IMR-90 (cell line): ENCODE measurements at regions not wholly inside any gene's neighbourhood (a gene's known extent, or its start where the extent isn't known, plus 50 kb on each side); places are given as distances from the start of the nearest gene placed in this dataset.

Experiments used
- ATAC-seq: fragments of 200-7000 bp; cut with Tn5 transposase; 2 replicates; pipeline ENCODE4 v1.9.1; 2020; ENCODE audit warnings: low read depth, mild to moderate bottlenecking, moderate library complexity
- BruUV-seq: library from RNA; stranded (reverse); fragments of 400-500 nt; replicated peaks from 2 replicates; lab custom pipeline; 2021; lab: Mats Ljungman, UMichigan
- CTCF ChIA-PET: fragments of 300-600 bp; formaldehyde crosslinking; extraction: SDS; loops from one replicate; lab custom pipeline; 2021; ENCODE audit warnings: antibody characterized with exemption; lab: Yijun Ruan, JAX
- POLR2A ChIA-PET: fragments of 300-600 bp; sonication (Branson Sonifier 250); formaldehyde crosslinking; loops from one replicate; lab custom pipeline; 2022; ENCODE audit warnings: antibody characterized with exemption; ENCODE audit not compliant: unreplicated experiment; lab: Charles Lee
- DNase-seq: peaks from one replicate; pipeline ENCODE4 v3.0.0; 2013
- H2AFZ ChIP-seq: replicated peaks from 2 replicates; pipeline ENCODE3; 2013; ENCODE audit warnings: low read length, mild to moderate bottlenecking; ENCODE audit not compliant: poor library complexity
- H2AK5ac ChIP-seq: 2 replicates; pipeline ENCODE4 v1.6.1; 2013; ENCODE audit warnings: low read depth, low read length, inconsistent platforms
- H2AK9ac ChIP-seq: replicated peaks from 2 replicates; pipeline ENCODE3; 2013; ENCODE audit warnings: mild to moderate bottlenecking, low read depth, low read length, moderate library complexity; ENCODE audit not compliant: poor library complexity
- H2BK120ac ChIP-seq: 2 replicates; pipeline ENCODE4 v1.6.1; 2013; ENCODE audit warnings: low read depth, low read length, inconsistent platforms
- H2BK15ac ChIP-seq: 3 replicates; pipeline ENCODE4 v1.6.1; 2013; ENCODE audit warnings: low read depth, low read length, inconsistent platforms
- H2BK20ac ChIP-seq: 2 replicates; pipeline ENCODE4 v1.6.1; 2013; ENCODE audit warnings: low read depth, mild to moderate bottlenecking, inconsistent platforms, low read length, moderate library complexity
- H2BK5ac ChIP-seq: 2 replicates; pipeline ENCODE4 v1.6.1; 2013; ENCODE audit warnings: mild to moderate bottlenecking, low read depth, low read length, inconsistent platforms; ENCODE audit not compliant: poor library complexity, severe bottlenecking
- H3K14ac ChIP-seq: replicated peaks from 2 replicates; pipeline ENCODE4 v1.6.1; 2013; ENCODE audit warnings: low read depth, low read length, inconsistent platforms
- H3K18ac ChIP-seq: 2 replicates; pipeline ENCODE4 v1.6.1; 2013; ENCODE audit warnings: low read depth, low read length, control low read depth
- H3K23ac ChIP-seq: 2 replicates; pipeline ENCODE4 v1.6.1; 2013; ENCODE audit warnings: low read depth, low read length, inconsistent platforms
- H3K27ac ChIP-seq: 2 replicates; pipeline ENCODE4 v1.5.1; 2013; ENCODE audit warnings: mild to moderate bottlenecking, control low read depth, low read length; ENCODE audit not compliant: insufficient read depth
- H3K27me3 ChIP-seq: 2 replicates; pipeline ENCODE4 v1.6.1; 2013; ENCODE audit warnings: low read length; ENCODE audit not compliant: control insufficient read depth, insufficient read depth
- H3K36me3 ChIP-seq: 2 replicates; pipeline ENCODE4 v1.6.1; 2013; ENCODE audit warnings: low read length, mixed read lengths; ENCODE audit not compliant: control insufficient read depth, insufficient read depth
- H3K4ac ChIP-seq: 2 replicates; pipeline ENCODE4 v1.6.1; 2013; ENCODE audit warnings: low read depth, low read length, inconsistent platforms
- H3K4me1 ChIP-seq: 2 replicates; pipeline ENCODE4 v1.6.1; 2013; ENCODE audit warnings: low read length, mixed read lengths; ENCODE audit not compliant: control insufficient read depth, insufficient read depth
- H3K4me2 ChIP-seq: 2 replicates; pipeline ENCODE4 v1.6.1; 2013; ENCODE audit warnings: low read depth, mild to moderate bottlenecking, control low read depth, low read length, moderate library complexity
- H3K4me3 ChIP-seq: 2 replicates; pipeline ENCODE4 v1.5.1; 2013; ENCODE audit warnings: low read depth, mild to moderate bottlenecking, control low read depth, low read length, moderate library complexity; ENCODE audit not compliant: insufficient read depth
- H3K56ac ChIP-seq: 2 replicates; pipeline ENCODE4 v1.6.1; 2013; ENCODE audit warnings: low read length, inconsistent platforms; ENCODE audit not compliant: insufficient read depth; ENCODE audit errors: extremely low read depth
- H3K79me1 ChIP-seq, 2 experiments: 2 replicates each; pipeline ENCODE4 v1.6.1; 2013; ENCODE audit warnings: low read length in 2 of 2, inconsistent platforms in 1 of 2, low read depth in 1 of 2
- H3K9ac ChIP-seq: 2 replicates; pipeline ENCODE4 v1.6.1; 2013; ENCODE audit warnings: low read depth, low read length, control low read depth
- H3K9me1 ChIP-seq: 2 replicates; pipeline ENCODE4 v1.6.1; 2013; ENCODE audit warnings: low read length, inconsistent platforms; ENCODE audit not compliant: insufficient read depth
- H3K9me3 ChIP-seq: 2 replicates; pipeline ENCODE4 v1.6.1; 2013; ENCODE audit warnings: low read length; ENCODE audit not compliant: control insufficient read depth, insufficient read depth
- H4K20me1 ChIP-seq: 2 replicates; pipeline ENCODE4 v1.6.1; 2013; ENCODE audit warnings: low read length, inconsistent platforms; ENCODE audit not compliant: insufficient read depth
- H4K5ac ChIP-seq: 2 replicates; pipeline ENCODE4 v1.6.1; 2013; ENCODE audit warnings: mild to moderate bottlenecking, low read depth, low read length, control low read depth
- H4K8ac ChIP-seq, 2 experiments: 2 replicates each; pipeline ENCODE4 v1.6.1; 2013; ENCODE audit warnings: low read depth in 2 of 2, low read length in 2 of 2, control low read depth in 1 of 2, inconsistent platforms in 1 of 2
- H4K91ac ChIP-seq: 2 replicates; pipeline ENCODE4 v1.6.1; 2013; ENCODE audit warnings: low read depth, low read length, inconsistent platforms; ENCODE audit not compliant: insufficient read depth
- BHLHE40 ChIP-seq: fragments of 150-350 bp; IDR thresholded peaks from 2 replicates; pipeline ENCODE4 v1.6.1; 2016; ENCODE audit warnings: mild to moderate bottlenecking, low read depth, low read length
- CEBPB ChIP-seq: IDR thresholded peaks from 2 replicates; pipeline ENCODE4 v1.6.1; 2012; ENCODE audit warnings: low read depth, low read length, improper control_type of control experiment
- CHD1 ChIP-seq: IDR thresholded peaks from 2 replicates; pipeline ENCODE4 v1.6.1; 2012; ENCODE audit warnings: low read depth, low read length, improper control_type of control experiment
- CTCF ChIP-seq: conservative IDR thresholded peaks from 2 replicates; pipeline ENCODE4 v1.5.1; 2012; ENCODE audit warnings: mild to moderate bottlenecking, low read depth, low read length, improper control_type of control experiment
- ELK1 ChIP-seq: fragments of 150-350 bp; IDR thresholded peaks from 2 replicates; pipeline ENCODE4 v1.6.1; 2016; ENCODE audit warnings: low read depth, mild to moderate bottlenecking, low read length, moderate library complexity, borderline replicate concordance
- FOS ChIP-seq: fragments of 150-350 bp; IDR thresholded peaks from 2 replicates; pipeline ENCODE4 v1.6.1; 2016; ENCODE audit warnings: low read depth, low read length
- MAFK ChIP-seq: IDR thresholded peaks from 2 replicates; pipeline ENCODE4 v1.6.1; 2012; ENCODE audit warnings: low read depth, low read length, improper control_type of control experiment
- MAZ ChIP-seq: IDR thresholded peaks from 2 replicates; pipeline ENCODE4 v1.6.1; 2012; ENCODE audit warnings: low read depth, mild to moderate bottlenecking, low read length, improper control_type of control experiment, moderate library complexity, borderline replicate concordance
- MXI1 ChIP-seq: IDR thresholded peaks from 2 replicates; pipeline ENCODE4 v1.6.1; 2012; ENCODE audit warnings: low read depth, mild to moderate bottlenecking, low read length, moderate library complexity, borderline replicate concordance
- NFE2L2 ChIP-seq: fragments of 150-350 bp; IDR thresholded peaks from 2 replicates; pipeline ENCODE4 v1.6.1; 2016; ENCODE audit warnings: low read depth, mild to moderate bottlenecking, low read length
- POLR2A ChIP-seq: IDR thresholded peaks from 2 replicates; pipeline ENCODE4 v1.6.1; 2012; ENCODE audit warnings: mild to moderate bottlenecking, low read depth, low read length
- RAD21 ChIP-seq: IDR thresholded peaks from 2 replicates; pipeline ENCODE4 v1.6.1; 2012; ENCODE audit warnings: low read length, improper control_type of control experiment
- RCOR1 ChIP-seq: IDR thresholded peaks from 2 replicates; pipeline ENCODE4 v1.6.1; 2012; ENCODE audit warnings: mild to moderate bottlenecking, low read length, improper control_type of control experiment; ENCODE audit not compliant: insufficient replicate concordance
- SMC3 ChIP-seq: fragments of 150-350 bp; IDR thresholded peaks from 2 replicates; pipeline ENCODE4 v1.6.1; 2016; ENCODE audit warnings: low read depth, mild to moderate bottlenecking, antibody characterized with exemption, low read length, moderate library complexity
- USF2 ChIP-seq: fragments of 150-350 bp; IDR thresholded peaks from 2 replicates; pipeline ENCODE4 v1.6.1; 2017; ENCODE audit warnings: mild to moderate bottlenecking, antibody characterized with exemption, low read length, low read depth
- WGBS, 2 experiments: methylation state at CpG; one replicate each; pipeline versions ENCODE4 v1.1.5 to v1.1.7; 2013; ENCODE audit warnings: missing lambda C conversion rate in 2 of 2; ENCODE audit not compliant: insufficient read length in 1 of 2; ENCODE audit errors: extremely low coverage in 2 of 2; 5-methylcytosine and 5-hydroxymethylcytosine counted together
- dilution Hi-C: fragments of 300-500 bp; cut with HindIII; formaldehyde crosslinking; loops from one replicate; pipeline ENCODE4 v1.14.3; 2018; ENCODE audit warnings: low sequenced_read_pairs; ENCODE audit not compliant: unreplicated experiment
- in situ Hi-C: fragments of 300-500 bp; cut with MboI; formaldehyde crosslinking; loops from 3 replicates; pipeline ENCODE4 v1.14.3; 2019; ENCODE audit warnings: low sequenced_read_pairs, inconsistent platforms, mixed read lengths
- intact Hi-C: fragments of 100-400 bp; cut with micrococcal nuclease; formaldehyde crosslinking; loops from 2 replicates; pipeline ENCODE4 v1.10.0; 2022

- H2BK5ac ChIP-seq, result no peak overlapping the region
- peak overlapping the region; percentile 1 for H2AFZ ChIP-seq
- ATAC-seq, result peak; percentile 21; the same call in 1 of the 2 replicates
- TF ChIP-seq USF2 (no peak), RAD21 (no peak), SMC3 (no peak), ELK1 (no peak), POLR2A (no peak), RCOR1 (no peak), MAFK (no peak), CHD1 (no peak), CTCF (no peak), MAZ (no peak), FOS (no peak), BHLHE40 (no peak), NFE2L2 (no peak), CEBPB (no peak), MXI1 (no peak)
Measured at GRCh38 chr4:24244663-24245490, 339.5 kb downstream of the DHX15 start.

More at GRCh38 chr4:24244663-24245490, 339.5 kb downstream of the DHX15 start:
- Histone ChIP-seq H3K79me1 (no peaks in the 10 kb centered on the region), H3K56ac (no peak overlapping the region), H3K23ac (no peak overlapping the region), H2AK9ac (no peak overlapping the region), H4K5ac (no peak overlapping the region), H4K91ac (no peak overlapping the region), H4K20me1 (no peaks in the 10 kb centered on the region), H3K4me2 (no peak overlapping the region), H3K27ac (no peak overlapping the region), H3K9me1 (no peaks in the 10 kb centered on the region), H3K4me1 (no peaks in the 10 kb centered on the region; the same call in 1 of the 2 replicates), H3K9ac (no peak overlapping the region), H3K4me3 (no peak overlapping the region), H3K14ac (0 out of 2 replicates have a peak overlapping the region, but pooled peaks have one; percentile 28), H3K4ac (no peak overlapping the region), H3K36me3 (no peaks in the 10 kb centered on the region), H2BK120ac (no peak overlapping the region), H3K9me3 (no peaks in the 10 kb centered on the region), H4K8ac (no peak overlapping the region), H2BK15ac (no peak overlapping the region), H3K18ac (no peak overlapping the region), H3K27me3 (peaks cover 5% of the 10 kb centered on the region), H2AK5ac (no peak overlapping the region), H2BK20ac (no peak overlapping the region; the same call in 1 of the 2 replicates)
- ChIA-PET CTCF (no interaction called here), POLR2A (no interaction called here)
- dilution Hi-C loops, result no loop called here
- no TSS peak for BruUV-seq
- WGBS, 2 experiments, result 43% methylated on average over 5 of the region's 9 CpGs; no CpG with 5 or more reads in 1 of the 2 experiments
- in situ Hi-C loops, result no loop called here
- DNase-seq, result peak; percentile 32
- intact Hi-C loops, result no loop called here
